IMR-90 (cell line): ENCODE measurements at regions not wholly inside any gene's neighbourhood (a gene's known extent, or its start where the extent isn't known, plus 50 kb on each side); places are given as distances from the start of the nearest gene placed in this dataset.
"Not testable (repeated sequence)": the region's sequence is repeated elsewhere in the genome, so short reads cannot be mapped to it uniquely, and the experiment has no call there.

Experiments
- ATAC-seq: fragments of 200-7000 bp; cut with Tn5 transposase; 2 replicates; pipeline ENCODE4 v1.9.1; 2020; ENCODE audit warnings: low read depth, mild to moderate bottlenecking, moderate library complexity
- BruUV-seq: library from RNA; stranded (reverse); fragments of 400-500 nt; replicated peaks from 2 replicates; lab custom pipeline; 2021; lab: Mats Ljungman, UMichigan
- CTCF ChIA-PET: fragments of 300-600 bp; formaldehyde crosslinking; extraction: SDS; loops from one replicate; lab custom pipeline; 2021; ENCODE audit warnings: antibody characterized with exemption; lab: Yijun Ruan, JAX
- POLR2A ChIA-PET: fragments of 300-600 bp; sonication (Branson Sonifier 250); formaldehyde crosslinking; loops from one replicate; lab custom pipeline; 2022; ENCODE audit warnings: antibody characterized with exemption; ENCODE audit not compliant: unreplicated experiment; lab: Charles Lee
- DNase-seq: peaks from one replicate; pipeline ENCODE4 v3.0.0; 2013
- H2AFZ ChIP-seq: replicated peaks from 2 replicates; pipeline ENCODE3; 2013; ENCODE audit warnings: low read length, mild to moderate bottlenecking; ENCODE audit not compliant: poor library complexity
- H2AK5ac ChIP-seq: 2 replicates; pipeline ENCODE4 v1.6.1; 2013; ENCODE audit warnings: low read depth, low read length, inconsistent platforms
- H2AK9ac ChIP-seq: replicated peaks from 2 replicates; pipeline ENCODE3; 2013; ENCODE audit warnings: mild to moderate bottlenecking, low read depth, low read length, moderate library complexity; ENCODE audit not compliant: poor library complexity
- H2BK120ac ChIP-seq: 2 replicates; pipeline ENCODE4 v1.6.1; 2013; ENCODE audit warnings: low read depth, low read length, inconsistent platforms
- H2BK15ac ChIP-seq: 3 replicates; pipeline ENCODE4 v1.6.1; 2013; ENCODE audit warnings: low read depth, low read length, inconsistent platforms
- H2BK20ac ChIP-seq: 2 replicates; pipeline ENCODE4 v1.6.1; 2013; ENCODE audit warnings: low read depth, mild to moderate bottlenecking, inconsistent platforms, low read length, moderate library complexity
- H2BK5ac ChIP-seq: 2 replicates; pipeline ENCODE4 v1.6.1; 2013; ENCODE audit warnings: mild to moderate bottlenecking, low read depth, low read length, inconsistent platforms; ENCODE audit not compliant: poor library complexity, severe bottlenecking
- H3K14ac ChIP-seq: replicated peaks from 2 replicates; pipeline ENCODE4 v1.6.1; 2013; ENCODE audit warnings: low read depth, low read length, inconsistent platforms
- H3K18ac ChIP-seq: 2 replicates; pipeline ENCODE4 v1.6.1; 2013; ENCODE audit warnings: low read depth, low read length, control low read depth
- H3K23ac ChIP-seq: 2 replicates; pipeline ENCODE4 v1.6.1; 2013; ENCODE audit warnings: low read depth, low read length, inconsistent platforms
- H3K27ac ChIP-seq: 2 replicates; pipeline ENCODE4 v1.5.1; 2013; ENCODE audit warnings: mild to moderate bottlenecking, control low read depth, low read length; ENCODE audit not compliant: insufficient read depth
- H3K27me3 ChIP-seq: 2 replicates; pipeline ENCODE4 v1.6.1; 2013; ENCODE audit warnings: low read length; ENCODE audit not compliant: control insufficient read depth, insufficient read depth
- H3K36me3 ChIP-seq: 2 replicates; pipeline ENCODE4 v1.6.1; 2013; ENCODE audit warnings: low read length, mixed read lengths; ENCODE audit not compliant: control insufficient read depth, insufficient read depth
- H3K4ac ChIP-seq: 2 replicates; pipeline ENCODE4 v1.6.1; 2013; ENCODE audit warnings: low read depth, low read length, inconsistent platforms
- H3K4me1 ChIP-seq: 2 replicates; pipeline ENCODE4 v1.6.1; 2013; ENCODE audit warnings: low read length, mixed read lengths; ENCODE audit not compliant: control insufficient read depth, insufficient read depth
- H3K4me2 ChIP-seq: 2 replicates; pipeline ENCODE4 v1.6.1; 2013; ENCODE audit warnings: low read depth, mild to moderate bottlenecking, control low read depth, low read length, moderate library complexity
- H3K4me3 ChIP-seq: 2 replicates; pipeline ENCODE4 v1.5.1; 2013; ENCODE audit warnings: low read depth, mild to moderate bottlenecking, control low read depth, low read length, moderate library complexity; ENCODE audit not compliant: insufficient read depth
- H3K56ac ChIP-seq: 2 replicates; pipeline ENCODE4 v1.6.1; 2013; ENCODE audit warnings: low read length, inconsistent platforms; ENCODE audit not compliant: insufficient read depth; ENCODE audit errors: extremely low read depth
- H3K79me1 ChIP-seq, 2 experiments: 2 replicates each; pipeline ENCODE4 v1.6.1; 2013; ENCODE audit warnings: low read length in 2 of 2, inconsistent platforms in 1 of 2, low read depth in 1 of 2
- H3K9ac ChIP-seq: 2 replicates; pipeline ENCODE4 v1.6.1; 2013; ENCODE audit warnings: low read depth, low read length, control low read depth
- H3K9me1 ChIP-seq: 2 replicates; pipeline ENCODE4 v1.6.1; 2013; ENCODE audit warnings: low read length, inconsistent platforms; ENCODE audit not compliant: insufficient read depth
- H3K9me3 ChIP-seq: 2 replicates; pipeline ENCODE4 v1.6.1; 2013; ENCODE audit warnings: low read length; ENCODE audit not compliant: control insufficient read depth, insufficient read depth
- H4K20me1 ChIP-seq: 2 replicates; pipeline ENCODE4 v1.6.1; 2013; ENCODE audit warnings: low read length, inconsistent platforms; ENCODE audit not compliant: insufficient read depth
- H4K5ac ChIP-seq: 2 replicates; pipeline ENCODE4 v1.6.1; 2013; ENCODE audit warnings: mild to moderate bottlenecking, low read depth, low read length, control low read depth
- H4K8ac ChIP-seq, 2 experiments: 2 replicates each; pipeline ENCODE4 v1.6.1; 2013; ENCODE audit warnings: low read depth in 2 of 2, low read length in 2 of 2, control low read depth in 1 of 2, inconsistent platforms in 1 of 2
- H4K91ac ChIP-seq: 2 replicates; pipeline ENCODE4 v1.6.1; 2013; ENCODE audit warnings: low read depth, low read length, inconsistent platforms; ENCODE audit not compliant: insufficient read depth
- BHLHE40 ChIP-seq: fragments of 150-350 bp; IDR thresholded peaks from 2 replicates; pipeline ENCODE4 v1.6.1; 2016; ENCODE audit warnings: mild to moderate bottlenecking, low read depth, low read length
- MAFK ChIP-seq: IDR thresholded peaks from 2 replicates; pipeline ENCODE4 v1.6.1; 2012; ENCODE audit warnings: low read depth, low read length, improper control_type of control experiment
- NFE2L2 ChIP-seq: fragments of 150-350 bp; IDR thresholded peaks from 2 replicates; pipeline ENCODE4 v1.6.1; 2016; ENCODE audit warnings: low read depth, mild to moderate bottlenecking, low read length
- RFX5 ChIP-seq: IDR thresholded peaks from 2 replicates; pipeline ENCODE4 v1.8.0; 2012; ENCODE audit warnings: low read depth, mild to moderate bottlenecking, low read length, moderate library complexity
- WGBS, 2 experiments: methylation state at CpG; one replicate each; pipeline versions ENCODE4 v1.1.5 to v1.1.7; 2013; ENCODE audit warnings: missing lambda C conversion rate in 2 of 2; ENCODE audit not compliant: insufficient read length in 1 of 2; ENCODE audit errors: extremely low coverage in 2 of 2; 5-methylcytosine and 5-hydroxymethylcytosine counted together
- dilution Hi-C: fragments of 300-500 bp; cut with HindIII; formaldehyde crosslinking; loops from one replicate; pipeline ENCODE4 v1.14.3; 2018; ENCODE audit warnings: low sequenced_read_pairs; ENCODE audit not compliant: unreplicated experiment
- in situ Hi-C: fragments of 300-500 bp; cut with MboI; formaldehyde crosslinking; loops from 3 replicates; pipeline ENCODE4 v1.14.3; 2019; ENCODE audit warnings: low sequenced_read_pairs, inconsistent platforms, mixed read lengths
- intact Hi-C: fragments of 100-400 bp; cut with micrococcal nuclease; formaldehyde crosslinking; loops from 2 replicates; pipeline ENCODE4 v1.10.0; 2022
- TF ChIP-seq, protein P1 (sequence below): fragments of 150-350 bp; IDR thresholded peaks from 2 replicates; pipeline ENCODE4 v1.6.1; 2017; ENCODE audit warnings: mild to moderate bottlenecking, antibody characterized with exemption, low read length, low read depth

DNA sequence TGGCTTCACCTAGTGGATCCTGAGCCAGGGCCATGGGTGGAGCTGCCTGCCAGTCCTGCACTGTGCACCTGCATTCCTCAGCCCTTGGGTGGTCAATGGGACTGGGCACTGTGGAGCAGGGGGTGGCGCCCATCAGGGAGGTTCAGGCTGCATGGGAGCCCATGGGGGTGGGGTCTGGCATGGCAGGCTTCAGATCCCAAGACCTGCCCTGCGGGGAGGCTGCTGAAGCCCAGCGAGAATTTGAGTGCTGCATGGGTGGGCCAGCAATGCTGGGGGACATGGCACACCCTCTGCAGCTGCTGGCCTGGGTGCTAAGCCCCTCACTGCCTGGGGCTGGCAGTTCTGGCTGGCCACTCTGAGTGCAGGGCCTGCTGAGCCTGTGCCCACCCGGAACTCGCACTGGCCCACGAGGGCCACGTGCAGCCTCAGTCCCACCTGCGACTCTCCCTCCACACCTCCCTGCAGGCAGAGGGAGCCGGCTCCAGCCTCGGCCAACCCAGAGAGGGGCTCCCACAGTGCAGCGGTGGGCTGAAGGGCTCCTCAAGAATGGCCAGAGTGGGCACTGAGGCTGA is 270.0 kb downstream of the CENPC start:
- Histone ChIP-seq H3K9me3 (peaks cover 6% of the 10 kb centered on the region), H4K20me1 (no peaks in the 10 kb centered on the region), H3K14ac (no peak overlapping the region), H2BK5ac (no peak overlapping the region), H3K4me1 (no peaks in the 10 kb centered on the region), H2AFZ (no peak overlapping the region), H3K4me3 (no peak overlapping the region), H2AK9ac (no peak overlapping the region), H3K9ac (no peak overlapping the region), H3K36me3 (no peaks in the 10 kb centered on the region), H3K4ac (no peak overlapping the region), H4K5ac (no peak overlapping the region), H3K9me1 (no peaks in the 10 kb centered on the region), H2BK20ac (no peak overlapping the region), H4K8ac (no peak overlapping the region), H3K79me1 (no peaks in the 10 kb centered on the region), H2BK120ac (no peak overlapping the region), H3K23ac (no peak overlapping the region), H3K4me2 (no peak overlapping the region), H2AK5ac (no peak overlapping the region), H3K18ac (no peak overlapping the region), H3K27ac (no peak overlapping the region), H3K56ac (no peak overlapping the region), H2BK15ac (no peak overlapping the region), H4K91ac (no peak overlapping the region), H3K27me3 (no peaks in the 10 kb centered on the region)
- DNase-seq (no peak), ATAC-seq (no peak)
- 67% methylated on average over 3 of the region's 11 CpGs; no CpG with 5 or more reads in 1 of the 2 experiments for WGBS, 2 experiments
- ChIA-PET CTCF (no interaction called here), POLR2A (no interaction called here)
- TF ChIP-seq MAFK (no peak), BHLHE40 (no peak), NFE2L2 (no peak), RFX5 (no peak)
- TF ChIP-seq, protein P1, sequence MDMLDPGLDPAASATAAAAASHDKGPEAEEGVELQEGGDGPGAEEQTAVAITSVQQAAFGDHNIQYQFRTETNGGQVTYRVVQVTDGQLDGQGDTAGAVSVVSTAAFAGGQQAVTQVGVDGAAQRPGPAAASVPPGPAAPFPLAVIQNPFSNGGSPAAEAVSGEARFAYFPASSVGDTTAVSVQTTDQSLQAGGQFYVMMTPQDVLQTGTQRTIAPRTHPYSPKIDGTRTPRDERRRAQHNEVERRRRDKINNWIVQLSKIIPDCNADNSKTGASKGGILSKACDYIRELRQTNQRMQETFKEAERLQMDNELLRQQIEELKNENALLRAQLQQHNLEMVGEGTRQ = no peak
- intact Hi-C loops (no loop called here), dilution Hi-C loops (no loop called here), in situ Hi-C loops (no loop called here)
- BruUV-seq = no TSS peak

DNA sequence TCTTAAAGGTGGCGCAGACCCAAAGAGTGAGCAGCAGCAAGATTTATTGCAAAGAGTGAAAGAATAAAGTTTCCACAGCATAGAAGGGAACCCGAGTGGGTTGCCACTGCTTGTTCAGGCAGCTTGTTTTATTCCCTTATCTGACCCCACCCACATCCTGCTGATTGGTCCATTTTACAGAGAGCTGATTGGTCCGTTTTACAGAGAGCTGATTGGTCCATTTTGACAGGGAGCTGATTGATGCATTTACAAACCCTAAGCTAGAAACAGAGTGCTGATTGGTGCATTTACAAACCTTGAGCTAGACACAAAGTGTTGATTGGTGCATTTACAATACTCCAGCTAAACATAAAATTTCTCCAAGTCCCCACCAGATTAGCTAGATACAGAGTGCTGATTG is 270.6 kb downstream of the CENPC start:
- H3K36me3 ChIP-seq, BruUV-seq, H4K91ac ChIP-seq, H2BK15ac ChIP-seq, H3K79me1 ChIP-seq, H3K9me1 ChIP-seq, H3K9ac ChIP-seq, H2BK5ac ChIP-seq, H2AK5ac ChIP-seq, H4K8ac ChIP-seq, H3K4me3 ChIP-seq, H3K23ac ChIP-seq, H4K20me1 ChIP-seq, ATAC-seq, H2BK20ac ChIP-seq, H3K18ac ChIP-seq, H3K4me1 ChIP-seq, H2AFZ ChIP-seq, H2AK9ac ChIP-seq, POLR2A ChIA-PET, H3K14ac ChIP-seq, H3K4ac ChIP-seq, H4K5ac ChIP-seq, CTCF ChIA-PET, H3K9me3 ChIP-seq, dilution Hi-C loops, intact Hi-C loops, H3K27me3 ChIP-seq, H3K27ac ChIP-seq, H3K56ac ChIP-seq, in situ Hi-C loops, DNase-seq, H3K4me2 ChIP-seq, H2BK120ac ChIP-seq: not testable (repeated sequence)
- no CpG with 5 or more reads among the region's 3 CpGs for WGBS, 2 experiments
